ENCODE measurements at regions not wholly inside any gene's neighbourhood (a gene's known extent, or its start where the extent isn't known, plus 50 kb on each side); places are given as distances from the start of the nearest gene placed in this dataset.

DNA sequence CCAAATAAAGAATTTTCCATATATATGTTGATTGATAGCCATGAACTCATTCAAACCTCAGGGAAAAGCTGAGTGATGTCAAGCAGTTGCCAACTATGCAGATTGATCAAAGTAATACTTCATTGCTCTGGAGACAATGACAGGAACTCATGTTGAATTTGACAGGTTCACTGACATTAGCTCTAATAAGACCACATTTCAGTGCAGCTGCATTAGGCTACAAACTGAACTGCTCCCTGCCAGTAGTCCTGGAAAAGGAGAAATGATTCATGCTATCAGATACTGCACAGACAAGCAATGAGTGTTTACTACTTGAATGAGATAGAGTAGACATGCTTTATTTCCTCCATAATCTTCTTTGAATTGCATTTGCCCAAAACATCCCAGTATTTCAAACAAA lies 948.4 kb downstream of the MRPL39 start:
- Histone ChIP-seq H3K4me3 (ENCODE audit: control insufficient read depth in 2 of 3, extremely low read depth in 1 of 3, insufficient read depth in 2 of 3, low read depth in 1 of 3, low read length in 3 of 3) (no peak overlapping the region), H3K9me3 (ENCODE audit: control insufficient read depth, low read depth, low read length) (no peaks in the 10 kb centered on the region), H4K20me1 (ENCODE audit: control insufficient read depth, extremely low read depth, insufficient read depth, low read length) (no peaks in the 10 kb centered on the region), H3K79me2 (ENCODE audit: control insufficient read depth, insufficient read depth, low read length) (no peaks in the 10 kb centered on the region), H3K4me1 (ENCODE audit: control insufficient read depth, extremely low read depth, insufficient read depth, low read length) (no peaks in the 10 kb centered on the region), H3K27me3 (ENCODE audit: control insufficient read depth, extremely low read depth, insufficient read depth, low read length) (no peaks in the 10 kb centered on the region), H3K9me1 (ENCODE audit: control insufficient read depth, extremely low read depth, insufficient read depth, low read length) (no peaks in the 10 kb centered on the region), H3K36me3 (ENCODE audit: control insufficient read depth in 2 of 2, extremely low read depth in 1 of 2, insufficient read depth in 2 of 2, low read length in 2 of 2) (no peaks in the 10 kb centered on the region), H2AFZ (ENCODE audit: control insufficient read depth, low read length) (no peak overlapping the region), H3K4me2 (ENCODE audit: control insufficient read depth, extremely low read depth, insufficient read depth, low read depth, low read length) (no peak overlapping the region), H3K27ac (ENCODE audit: control insufficient read depth, insufficient read depth, low read length) (no peak overlapping the region), H3K9ac (ENCODE audit: control insufficient read depth, extremely low read depth, insufficient read depth, low read length) (no peak overlapping the region)
- FAIRE-seq (no peak), DNase-seq (ENCODE audit: low read depth, low spot score) (no peak)
- dilution Hi-C loops (cut with MboI; ENCODE audit: extremely low pct_ligation_motif_present, low sequenced_read_pairs): no loop called here
- no peak for TF ChIP-seq EZH2 (IDR thresholded peaks at IDR 0.05; ENCODE audit: low read length)
- TF ChIP-seq, protein P1, sequence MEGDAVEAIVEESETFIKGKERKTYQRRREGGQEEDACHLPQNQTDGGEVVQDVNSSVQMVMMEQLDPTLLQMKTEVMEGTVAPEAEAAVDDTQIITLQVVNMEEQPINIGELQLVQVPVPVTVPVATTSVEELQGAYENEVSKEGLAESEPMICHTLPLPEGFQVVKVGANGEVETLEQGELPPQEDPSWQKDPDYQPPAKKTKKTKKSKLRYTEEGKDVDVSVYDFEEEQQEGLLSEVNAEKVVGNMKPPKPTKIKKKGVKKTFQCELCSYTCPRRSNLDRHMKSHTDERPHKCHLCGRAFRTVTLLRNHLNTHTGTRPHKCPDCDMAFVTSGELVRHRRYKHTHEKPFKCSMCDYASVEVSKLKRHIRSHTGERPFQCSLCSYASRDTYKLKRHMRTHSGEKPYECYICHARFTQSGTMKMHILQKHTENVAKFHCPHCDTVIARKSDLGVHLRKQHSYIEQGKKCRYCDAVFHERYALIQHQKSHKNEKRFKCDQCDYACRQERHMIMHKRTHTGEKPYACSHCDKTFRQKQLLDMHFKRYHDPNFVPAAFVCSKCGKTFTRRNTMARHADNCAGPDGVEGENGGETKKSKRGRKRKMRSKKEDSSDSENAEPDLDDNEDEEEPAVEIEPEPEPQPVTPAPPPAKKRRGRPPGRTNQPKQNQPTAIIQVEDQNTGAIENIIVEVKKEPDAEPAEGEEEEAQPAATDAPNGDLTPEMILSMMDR (optimal IDR thresholded peaks at IDR 0.05 in 1 of 3, IDR thresholded peaks at IDR 0.05 in 1 of 3, conservative IDR thresholded peaks at IDR 0.05 in 1 of 3; ENCODE audit: extremely low read depth in 1 of 3, insufficient read depth in 2 of 3, low read length in 3 of 3): no peak

DNA sequence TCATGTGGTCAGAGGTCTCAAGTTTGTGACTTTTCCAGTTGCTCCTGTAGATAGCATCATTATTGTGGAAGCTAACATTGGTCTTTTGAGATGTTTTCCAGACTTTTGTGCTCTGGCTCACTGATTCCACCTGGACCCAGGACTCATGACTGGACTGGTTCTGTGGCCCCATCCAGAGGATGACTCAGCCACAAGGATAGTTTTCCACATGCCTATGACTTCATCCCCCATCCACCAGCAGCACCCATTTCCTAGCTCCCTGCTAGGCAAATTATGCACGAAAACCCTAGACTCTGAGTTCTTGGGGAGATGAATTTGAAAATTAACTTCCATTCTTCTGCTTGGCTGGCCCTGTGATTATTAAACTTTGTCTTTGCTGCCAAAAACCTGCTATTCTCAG lies 949.3 kb downstream of the MRPL39 start:
- Histone ChIP-seq H4K20me1 (ENCODE audit: control insufficient read depth, extremely low read depth, insufficient read depth, low read length) (no peaks in the 10 kb centered on the region), H3K9me3 (ENCODE audit: control insufficient read depth, low read depth, low read length) (no peaks in the 10 kb centered on the region), H3K9ac (ENCODE audit: control insufficient read depth, extremely low read depth, insufficient read depth, low read length) (no peak overlapping the region), H3K79me2 (ENCODE audit: control insufficient read depth, insufficient read depth, low read length) (no peaks in the 10 kb centered on the region), H3K27ac (ENCODE audit: control insufficient read depth, insufficient read depth, low read length) (no peak overlapping the region), H2AFZ (ENCODE audit: control insufficient read depth, low read length) (no peak overlapping the region), H3K9me1 (ENCODE audit: control insufficient read depth, extremely low read depth, insufficient read depth, low read length) (no peaks in the 10 kb centered on the region), H3K4me3 (ENCODE audit: control insufficient read depth in 2 of 3, extremely low read depth in 1 of 3, insufficient read depth in 2 of 3, low read depth in 1 of 3, low read length in 3 of 3) (no peak overlapping the region), H3K36me3 (ENCODE audit: control insufficient read depth in 2 of 2, extremely low read depth in 1 of 2, insufficient read depth in 2 of 2, low read length in 2 of 2) (no peaks in the 10 kb centered on the region), H3K27me3 (ENCODE audit: control insufficient read depth, extremely low read depth, insufficient read depth, low read length) (no peaks in the 10 kb centered on the region), H3K4me1 (ENCODE audit: control insufficient read depth, extremely low read depth, insufficient read depth, low read length) (no peaks in the 10 kb centered on the region), H3K4me2 (ENCODE audit: control insufficient read depth, extremely low read depth, insufficient read depth, low read depth, low read length) (no peak overlapping the region)
- dilution Hi-C loops (cut with MboI; ENCODE audit: extremely low pct_ligation_motif_present, low sequenced_read_pairs): no loop called here
- DNase-seq (ENCODE audit: low read depth, low spot score) (no peak), FAIRE-seq (no peak)
- TF ChIP-seq EZH2 (IDR thresholded peaks at IDR 0.05; ENCODE audit: low read length): no peak
- TF ChIP-seq, protein P1 (optimal IDR thresholded peaks at IDR 0.05 in 1 of 3, IDR thresholded peaks at IDR 0.05 in 1 of 3, conservative IDR thresholded peaks at IDR 0.05 in 1 of 3; ENCODE audit: extremely low read depth in 1 of 3, insufficient read depth in 2 of 3, low read length in 3 of 3): no peak

All from keratinocyte (primary cell).